ENCODE measurements at regions not wholly inside any gene's neighbourhood (a gene's known extent, or its start where the extent isn't known, plus 50 kb on each side); places are given as distances from the start of the nearest gene placed in this dataset.

- TF ChIP-seq CTCF (IDR thresholded peaks at IDR 0.05; ENCODE audit: low read length), result no peak
- no peak for TF ChIP-seq EZH2phosphoT487 (IDR thresholded peaks at IDR 0.05; ENCODE audit: low read length)
- TF ChIP-seq EZH2 (optimal IDR thresholded peaks at IDR 0.05; ENCODE audit: low read depth, low read length), result no peak
These were observed 588.0 kb downstream of the SQOR start for GRCh38 chr15:46222826-46223225.

Data from MM.1S (cell line).